Gastroesophageal sphincter (tissue), 4 donors: ENCODE measurements at regions not wholly inside any gene's neighbourhood (a gene's known extent, or its start where the extent isn't known, plus 50 kb on each side); places are given as distances from the start of the nearest gene placed in this dataset.

Source experiments
- ATAC-seq: fragments of 150-250 bp; one replicate; pipeline ENCODE4 v1.9.1; 2016; ENCODE audit warnings: mild to moderate bottlenecking, moderate library complexity
- H3K27ac ChIP-seq, 4 donors: fragments of 200-600 bp; sonication (generic) in 3 of 4; 1 replicate in 3 of 4; 2 replicates in 1 of 4; pipeline ENCODE4 v1.5.1; 2016 to 2019
- H3K27me3 ChIP-seq: fragments of 200-600 bp; sonication (generic); one replicate; pipeline ENCODE4 v1.5.1; 2019
- H3K36me3 ChIP-seq, 2 donors: fragments of 200-600 bp; sonication (generic); one replicate each; pipeline ENCODE4 v1.5.1; 2019; ENCODE audit warnings: control low read depth in 1 of 2
- H3K4me1 ChIP-seq, 3 donors: fragments of 200-600 bp; sonication (generic); 1 replicate in 2 of 3; 2 replicates in 1 of 3; pipeline ENCODE4 v1.5.1; 2016 to 2019; ENCODE audit warnings: control low read depth in 2 of 3
- H3K4me3 ChIP-seq, 2 donors: fragments of 200-600 bp; sonication (generic); one replicate each; pipeline ENCODE4 v1.5.1; 2019; ENCODE audit warnings: mild to moderate bottlenecking in 1 of 2, moderate library complexity in 1 of 2
- H3K9me3 ChIP-seq, 3 donors: fragments of 200-600 bp; sonication (generic); one replicate each; pipeline ENCODE4 v1.5.1; 2017 to 2019; ENCODE audit warnings: control low read depth in 2 of 3
- CTCF ChIP-seq, 4 experiments: fragments of 200-600 bp in 2 of 4; fragments of 450-650 bp in 2 of 4; sonication (generic) in 1 of 4; IDR thresholded peaks; one replicate each; pipeline ENCODE4 v1.5.1; 2017 to 2019; ENCODE audit warnings: antibody characterized with exemption in 4 of 4, mild to moderate bottlenecking in 2 of 4, moderate library complexity in 2 of 4
- EP300 ChIP-seq: sonication (generic); formaldehyde crosslinking; IDR thresholded peaks from one replicate; pipeline ENCODE4 v1.6.1; 2017; ENCODE audit warnings: antibody characterized with exemption, mild to moderate bottlenecking
- POLR2A ChIP-seq, 2 donors: fragments of 450-650 bp; IDR thresholded peaks; one replicate each; pipeline ENCODE4 v1.6.1; 2017; ENCODE audit warnings: antibody characterized with exemption in 2 of 2, mild to moderate bottlenecking in 2 of 2, moderate library complexity in 1 of 2
- POLR2AphosphoS5 ChIP-seq: sonication (generic); formaldehyde crosslinking; IDR thresholded peaks from one replicate; pipeline ENCODE4 v1.6.1; 2017; ENCODE audit warnings: antibody characterized with exemption
- WGBS, 2 donors: methylation state at CpG; one replicate each; pipeline ENCODE4 v1.1.5; 2018; ENCODE audit warnings: low coverage in 1 of 2; 5-methylcytosine and 5-hydroxymethylcytosine counted together

GRCh38 chr3:40827942-40828688, 303.4 kb downstream of the ZNF621 start:
- H3K4me1 ChIP-seq: peaks cover 0 to 8% (median 0%) of the 10 kb centered on the region in 3 donors
- H3K9me3 ChIP-seq: no peaks in the 10 kb centered on the region
- H3K4me3 ChIP-seq: no peak overlapping the region
- no peaks in the 10 kb centered on the region for H3K36me3 ChIP-seq
- peak; percentile 89 for ATAC-seq
- no peak overlapping the region for H3K27ac ChIP-seq
- TF ChIP-seq CTCF (IDR thresholded peaks at IDR 0.05) (no peak), EP300 (no peak), POLR2A (IDR thresholded peaks at IDR 0.05) (no peak), POLR2AphosphoS5 (no peak)
- no peaks in the 10 kb centered on the region for H3K27me3 ChIP-seq
- WGBS, 2 donors: 57 to 74% methylated on average over 6 to 7 of the region's 8 CpGs

- ATAC-seq: no peak
- 65 to 90% methylated on average over 2 to 3 of the region's 3 CpGs for WGBS, 2 donors
- Histone ChIP-seq H3K27me3 (no peaks in the 10 kb centered on the region), H3K4me1 (peaks cover 0 to 8% (median 0%) of the 10 kb centered on the region in 3 donors), H3K36me3 (no peaks in the 10 kb centered on the region), H3K27ac (no peak overlapping the region), H3K9me3 (no peaks in the 10 kb centered on the region), H3K4me3 (no peak overlapping the region)
- TF ChIP-seq CTCF (IDR thresholded peaks at IDR 0.05): no peak
- TF ChIP-seq EP300: no peak
- TF ChIP-seq POLR2A (IDR thresholded peaks at IDR 0.05): no peak
- TF ChIP-seq POLR2AphosphoS5: no peak
Observed at GRCh38 chr3:40828741-40829415, 304.1 kb downstream of the ZNF621 start.

- no peaks in the 10 kb centered on the region for H3K9me3 ChIP-seq
- H3K27me3 ChIP-seq: no peaks in the 10 kb centered on the region
- TF ChIP-seq CTCF (IDR thresholded peaks at IDR 0.05): no peak
- no peak for TF ChIP-seq POLR2A (IDR thresholded peaks at IDR 0.05)
- no peak for TF ChIP-seq POLR2AphosphoS5
- no peak for TF ChIP-seq EP300
- 73 to 100% methylated on average over 1 to 2 of the region's 2 CpGs for WGBS, 2 donors
- ATAC-seq: no peak
- H3K27ac ChIP-seq: no peak overlapping the region
- no peaks in the 10 kb centered on the region for H3K36me3 ChIP-seq
- H3K4me3 ChIP-seq: no peak overlapping the region
- peaks cover 0 to 8% (median 0%) of the 10 kb centered on the region in 3 donors for H3K4me1 ChIP-seq
Observed at GRCh38 chr3:40829876-40830275, 305.1 kb downstream of the ZNF621 start.

GRCh38 chr3:40837300-40837699, 312.5 kb downstream of the ZNF621 start:
- Histone ChIP-seq H3K4me3 (no peak overlapping the region), H3K36me3 (no peaks in the 10 kb centered on the region), H3K4me1 (no peaks in the 10 kb centered on the region), H3K27ac (no peak overlapping the region), H3K9me3 (no peaks in the 10 kb centered on the region), H3K27me3 (no peaks in the 10 kb centered on the region)
- no peak for ATAC-seq
- 94% methylated on average over 2 of the region's 2 CpGs; no CpG with 5 or more reads in 1 of the 2 donors for WGBS, 2 donors
- TF ChIP-seq CTCF (IDR thresholded peaks at IDR 0.05): no peak
- TF ChIP-seq POLR2AphosphoS5: no peak
- TF ChIP-seq EP300: no peak
- TF ChIP-seq POLR2A (IDR thresholded peaks at IDR 0.05): no peak
